HG03064 (cell line): ENCODE measurements at regions not wholly inside any gene's neighbourhood (a gene's known extent, or its start where the extent isn't known, plus 50 kb on each side); places are given as distances from the start of the nearest gene placed in this dataset.
"Not testable (repeated sequence)": the region's sequence is repeated elsewhere in the genome, so short reads cannot be mapped to it uniquely, and the experiment has no call there.

ENCODE experiments used
- ATAC-seq: cut with Tn5 transposase; IDR thresholded peaks from one replicate; pipeline ENCODE4 v1.9.1; 2021; ENCODE audit warnings: low read depth; ENCODE audit not compliant: unreplicated experiment

- ATAC-seq, result no peak
Measured at GRCh38 chr13:97520061-97520460, 86.1 kb downstream of the RAP2A start.

DNA sequence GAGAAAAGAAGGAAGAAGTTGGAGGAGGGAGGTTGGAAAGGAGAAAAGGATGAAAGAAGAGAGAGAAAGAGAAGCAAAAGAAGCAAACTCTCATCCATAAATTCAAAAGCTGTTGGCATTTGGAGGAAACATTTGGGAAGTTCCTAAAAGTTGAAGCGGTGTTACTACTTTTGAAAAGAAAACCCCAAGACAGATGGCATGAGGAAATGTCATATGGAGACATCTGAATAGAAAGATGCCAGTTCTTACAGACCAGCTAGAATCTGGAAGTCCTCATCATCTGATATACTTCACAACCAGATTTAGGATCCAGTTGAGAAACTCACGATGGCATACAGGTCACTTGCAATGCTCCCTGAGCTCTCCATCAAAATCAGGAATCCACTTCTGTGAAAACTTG lies 86.9 kb downstream of the RAP2A start:
- ATAC-seq, result no peak

- ATAC-seq, result no peak
Measured at GRCh38 chr13:97521726-97522125, 87.8 kb downstream of the RAP2A start.

GRCh38 chr13:97522243-97522642 lies 88.3 kb downstream of the RAP2A start:
- no peak for ATAC-seq

DNA sequence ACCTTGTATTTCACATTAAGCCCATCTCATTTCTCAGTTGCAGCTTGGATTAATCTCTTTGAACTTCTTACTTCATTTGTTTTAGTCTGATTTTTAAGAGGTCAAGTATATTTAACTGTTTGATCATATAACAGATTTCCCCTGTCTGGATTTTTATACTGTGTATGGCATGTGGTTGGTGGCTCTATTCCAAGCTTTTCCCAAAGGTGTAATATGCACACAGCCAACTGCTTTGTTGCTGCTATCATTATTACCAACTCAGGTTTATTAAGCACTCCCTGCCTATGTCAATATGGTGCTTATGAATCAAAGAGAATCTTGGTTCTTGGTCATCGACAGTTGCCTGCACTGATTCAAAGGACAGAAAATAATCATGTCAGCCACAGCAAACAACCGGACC lies 92.6 kb downstream of the RAP2A start:
- ATAC-seq, result no peak

- no peak for ATAC-seq
Measured at GRCh38 chr13:97528518-97528917, 94.5 kb downstream of the RAP2A start.

GRCh38 chr13:97534540-97534939 lies 100.6 kb downstream of the RAP2A start:
- ATAC-seq, result no peak

DNA sequence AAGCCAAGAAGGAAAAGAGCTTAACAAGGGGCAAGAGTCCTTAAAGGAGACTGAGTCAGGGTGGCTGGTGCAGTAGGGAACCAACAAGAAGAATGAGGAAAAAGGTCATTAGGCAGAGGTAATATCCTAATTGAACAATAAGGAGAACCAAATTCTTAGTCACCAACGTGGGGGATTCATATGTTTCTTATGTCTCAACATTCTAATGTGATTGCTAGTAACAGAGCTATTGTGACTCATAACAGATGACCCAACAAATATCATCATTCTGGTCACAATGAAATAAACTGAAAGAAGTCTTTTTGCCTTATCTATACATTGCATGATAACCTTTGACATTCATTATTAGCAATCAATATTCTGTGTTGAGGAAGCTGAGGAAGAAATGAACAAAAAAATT lies 101.6 kb downstream of the RAP2A start:
- ATAC-seq, result no peak

DNA sequence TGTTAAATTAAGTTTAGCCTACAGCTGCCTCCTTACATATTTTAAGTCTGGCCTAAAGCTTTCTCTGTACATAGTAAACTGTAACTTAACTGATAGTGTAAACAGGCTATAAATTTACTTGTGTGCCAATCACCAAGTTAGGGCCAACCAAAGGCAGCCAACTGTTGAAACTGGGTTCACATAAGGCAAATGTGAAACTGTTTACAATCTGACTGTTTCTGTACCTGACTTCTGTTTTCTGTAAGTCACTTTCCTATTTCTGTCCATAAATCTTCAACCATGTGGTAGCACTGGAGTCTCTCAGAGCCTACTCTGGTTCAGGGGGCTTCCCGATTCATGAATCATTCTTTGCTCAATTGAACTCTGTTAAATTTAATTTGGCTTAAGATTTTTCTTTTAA lies 103.1 kb downstream of the RAP2A start:
- ATAC-seq, result peak; percentile 70

GRCh38 chr13:97538203-97538602 lies 104.2 kb downstream of the RAP2A start:
- no peak for ATAC-seq

DNA sequence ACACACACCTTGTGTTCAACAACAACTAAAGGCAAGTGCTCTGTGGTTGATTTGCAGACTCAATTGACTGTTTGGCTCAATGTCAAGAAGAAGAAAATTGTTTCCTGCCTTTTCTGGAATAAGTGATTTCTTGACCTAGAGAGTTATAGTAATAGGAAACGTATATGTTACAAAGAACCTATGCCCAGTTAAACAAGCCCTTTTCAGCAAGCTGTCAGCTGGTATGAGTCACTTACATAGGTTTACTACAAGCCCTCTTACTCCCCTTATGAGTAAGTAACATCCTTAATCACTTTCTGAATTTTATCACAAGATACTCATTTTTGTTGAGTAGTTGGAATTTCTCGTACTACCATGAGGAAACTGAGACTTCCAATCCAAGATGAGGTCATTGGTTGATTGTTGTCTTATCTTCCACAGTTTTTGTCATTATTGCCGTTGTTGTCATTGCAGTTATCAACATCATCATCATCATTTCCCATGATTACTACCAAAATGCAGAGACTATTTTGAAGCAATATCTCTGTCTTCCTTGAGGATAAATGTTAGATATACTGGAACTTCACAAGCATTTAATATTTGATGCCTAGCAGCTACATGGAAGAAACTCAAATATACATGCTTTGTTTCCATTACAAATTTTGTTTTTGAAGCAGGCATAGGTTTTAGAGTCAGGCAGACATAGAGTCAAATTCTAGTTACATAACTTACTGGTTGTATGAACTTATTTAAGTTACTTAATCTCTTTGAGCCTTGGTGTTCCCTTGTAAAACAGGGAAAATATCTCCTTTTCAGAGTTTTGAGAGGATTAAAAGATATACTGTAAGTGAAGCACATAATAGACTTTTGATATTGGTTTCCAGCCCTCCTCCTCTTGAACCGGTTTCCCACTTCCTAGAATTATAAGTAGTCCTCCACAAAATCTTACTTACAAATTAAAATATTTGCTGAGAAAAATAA lies 106.0 kb downstream of the RAP2A start:
- peak; percentile 48 for ATAC-seq

- no peak for ATAC-seq
Measured at GRCh38 chr13:97540696-97541095, 106.7 kb downstream of the RAP2A start.

- no peak for ATAC-seq
Measured at GRCh38 chr13:97542102-97542685, 108.2 kb downstream of the RAP2A start.

GRCh38 chr13:97544031-97544765 lies 110.2 kb downstream of the RAP2A start:
- no peak for ATAC-seq

- ATAC-seq, result not testable (repeated sequence)
Measured at GRCh38 chr13:97544971-97545499, 111.1 kb downstream of the RAP2A start.

GRCh38 chr13:97548138-97548537 lies 114.2 kb downstream of the RAP2A start:
- ATAC-seq, result peak; percentile 74

- ATAC-seq, result no peak
Measured at GRCh38 chr13:97548711-97549110, 114.7 kb downstream of the RAP2A start.

GRCh38 chr13:97549201-97549600 lies 115.2 kb downstream of the RAP2A start:
- ATAC-seq, result no peak

- no peak for ATAC-seq
Measured at GRCh38 chr13:97554496-97554895, 120.5 kb downstream of the RAP2A start.

- ATAC-seq, result no peak
Measured at GRCh38 chr13:97555034-97555433, 121.1 kb downstream of the RAP2A start.

DNA sequence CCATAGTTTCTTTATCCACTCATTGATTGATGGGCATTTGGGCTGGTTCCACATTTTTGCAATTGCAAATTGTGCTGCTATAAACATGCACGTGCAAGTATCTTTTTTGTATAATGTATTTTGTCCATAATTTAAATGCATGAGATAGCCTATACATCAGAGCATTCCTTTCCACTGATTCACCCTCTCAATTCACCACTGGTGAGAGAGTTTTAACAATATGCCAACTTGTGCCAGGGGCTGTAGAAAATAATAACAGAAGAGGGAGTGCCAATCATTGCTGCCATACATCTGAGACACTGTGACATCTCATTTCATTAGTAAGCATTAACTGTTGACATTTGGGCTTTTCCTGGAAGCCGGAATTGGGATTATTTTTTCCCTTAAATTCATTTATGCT lies 125.1 kb downstream of the RAP2A start:
- no peak for ATAC-seq
